ENCODE measurements at regions not wholly inside any gene's neighbourhood (a gene's known extent, or its start where the extent isn't known, plus 50 kb on each side); places are given as distances from the start of the nearest gene placed in this dataset.

GRCh38 chrX:9285342-9285771 lies 179.5 kb upstream of the TBL1X start:
- H3K79me2 ChIP-seq (ENCODE audit: insufficient read depth, low read length), result no peaks in the 10 kb centered on the region
- no peaks in the 10 kb centered on the region for H4K20me1 ChIP-seq (ENCODE audit: insufficient read depth, low read length)
- TF ChIP-seq EZH2 (IDR thresholded peaks at IDR 0.05; ENCODE audit: borderline replicate concordance, low read depth, low read length, severe bottlenecking) (no peak), CTCF (IDR thresholded peaks at IDR 0.05; ENCODE audit: borderline replicate concordance, extremely low read depth, low read length, poor library complexity, severe bottlenecking) (no peak)
- no peak overlapping the region for H2AFZ ChIP-seq (ENCODE audit: low read depth, low read length)
- no peak overlapping the region for H3K4me2 ChIP-seq (ENCODE audit: insufficient read depth, low read length)
- peaks cover 23% of the 10 kb centered on the region for H3K4me1 ChIP-seq (ENCODE audit: insufficient read depth, low read length)
- no peaks in the 10 kb centered on the region for H3K36me3 ChIP-seq (ENCODE audit: insufficient read depth, low read length)
- H3K9ac ChIP-seq (ENCODE audit: low read depth, low read length), result no peak overlapping the region
- ATAC-seq (ENCODE audit: insufficient read depth, low read depth), result no peak
- H3K4me3 ChIP-seq (ENCODE audit: low read depth in 1 of 2, low read length in 2 of 2), result no peak overlapping the region
- no peak overlapping the region for H3K27ac ChIP-seq (ENCODE audit: low read length)
- no peaks in the 10 kb centered on the region for H3K9me3 ChIP-seq (ENCODE audit: insufficient read depth, low read length, severe bottlenecking)
- H3K27me3 ChIP-seq (ENCODE audit: insufficient read depth, low read length, poor library complexity), result no peaks in the 10 kb centered on the region
- no peak for DNase-seq

GRCh38 chrX:9286234-9286633 lies 178.6 kb upstream of the TBL1X start:
- ATAC-seq (ENCODE audit: insufficient read depth, low read depth), result no peak

GRCh38 chrX:9291629-9292028 lies 173.2 kb upstream of the TBL1X start:
- Histone ChIP-seq H4K20me1 (ENCODE audit: insufficient read depth, low read length) (no peaks in the 10 kb centered on the region), H3K4me1 (ENCODE audit: insufficient read depth, low read length) (no peaks in the 10 kb centered on the region), H3K9ac (ENCODE audit: low read depth, low read length) (no peak overlapping the region), H3K79me2 (ENCODE audit: insufficient read depth, low read length) (no peaks in the 10 kb centered on the region), H3K36me3 (ENCODE audit: insufficient read depth, low read length) (no peaks in the 10 kb centered on the region), H3K9me3 (ENCODE audit: insufficient read depth, low read length, severe bottlenecking) (no peaks in the 10 kb centered on the region), H3K4me2 (ENCODE audit: insufficient read depth, low read length) (no peak overlapping the region), H3K4me3 (ENCODE audit: low read depth in 1 of 2, low read length in 2 of 2) (no peak overlapping the region), H2AFZ (ENCODE audit: low read depth, low read length) (no peak overlapping the region), H3K27me3 (ENCODE audit: insufficient read depth, low read length, poor library complexity) (no peaks in the 10 kb centered on the region), H3K27ac (ENCODE audit: low read length) (no peak overlapping the region)
- DNase-seq (no peak), ATAC-seq (ENCODE audit: insufficient read depth, low read depth) (no peak)
- TF ChIP-seq CTCF (IDR thresholded peaks at IDR 0.05; ENCODE audit: borderline replicate concordance, extremely low read depth, low read length, poor library complexity, severe bottlenecking) (no peak), EZH2 (IDR thresholded peaks at IDR 0.05; ENCODE audit: borderline replicate concordance, low read depth, low read length, severe bottlenecking) (no peak)

More at GRCh38 chrX:9286234-9286633, 178.6 kb upstream of the TBL1X start:
- Histone ChIP-seq H3K9me3 (ENCODE audit: insufficient read depth, low read length, severe bottlenecking) (no peaks in the 10 kb centered on the region), H3K4me2 (ENCODE audit: insufficient read depth, low read length) (no peak overlapping the region), H3K79me2 (ENCODE audit: insufficient read depth, low read length) (no peaks in the 10 kb centered on the region), H4K20me1 (ENCODE audit: insufficient read depth, low read length) (no peaks in the 10 kb centered on the region), H3K9ac (ENCODE audit: low read depth, low read length) (no peak overlapping the region), H3K27ac (ENCODE audit: low read length) (no peak overlapping the region), H3K27me3 (ENCODE audit: insufficient read depth, low read length, poor library complexity) (no peaks in the 10 kb centered on the region), H3K4me3 (ENCODE audit: low read depth in 1 of 2, low read length in 2 of 2) (no peak overlapping the region), H3K36me3 (ENCODE audit: insufficient read depth, low read length) (no peaks in the 10 kb centered on the region), H2AFZ (ENCODE audit: low read depth, low read length) (no peak overlapping the region), H3K4me1 (ENCODE audit: insufficient read depth, low read length) (peaks cover 22% of the 10 kb centered on the region)
- DNase-seq, result no peak
- TF ChIP-seq CTCF (IDR thresholded peaks at IDR 0.05; ENCODE audit: borderline replicate concordance, extremely low read depth, low read length, poor library complexity, severe bottlenecking) (no peak), EZH2 (IDR thresholded peaks at IDR 0.05; ENCODE audit: borderline replicate concordance, low read depth, low read length, severe bottlenecking) (no peak)

GRCh38 chrX:9293051-9293496 lies 171.8 kb upstream of the TBL1X start:
- no peak overlapping the region for H3K27ac ChIP-seq (ENCODE audit: low read length)
- H3K4me3 ChIP-seq (ENCODE audit: low read depth in 1 of 2, low read length in 2 of 2), result no peak overlapping the region
- no peak overlapping the region for H3K4me2 ChIP-seq (ENCODE audit: insufficient read depth, low read length)
- H3K9me3 ChIP-seq (ENCODE audit: insufficient read depth, low read length, severe bottlenecking), result no peaks in the 10 kb centered on the region
- no peaks in the 10 kb centered on the region for H3K36me3 ChIP-seq (ENCODE audit: insufficient read depth, low read length)
- ATAC-seq (ENCODE audit: insufficient read depth, low read depth) (no peak), DNase-seq (no peak)
- H3K4me1 ChIP-seq (ENCODE audit: insufficient read depth, low read length), result no peaks in the 10 kb centered on the region
- no peak overlapping the region for H2AFZ ChIP-seq (ENCODE audit: low read depth, low read length)
- TF ChIP-seq EZH2 (IDR thresholded peaks at IDR 0.05; ENCODE audit: borderline replicate concordance, low read depth, low read length, severe bottlenecking) (no peak), CTCF (IDR thresholded peaks at IDR 0.05; ENCODE audit: borderline replicate concordance, extremely low read depth, low read length, poor library complexity, severe bottlenecking) (no peak)
- no peaks in the 10 kb centered on the region for H4K20me1 ChIP-seq (ENCODE audit: insufficient read depth, low read length)
- H3K27me3 ChIP-seq (ENCODE audit: insufficient read depth, low read length, poor library complexity), result no peaks in the 10 kb centered on the region
- no peak overlapping the region for H3K9ac ChIP-seq (ENCODE audit: low read depth, low read length)
- H3K79me2 ChIP-seq (ENCODE audit: insufficient read depth, low read length), result no peaks in the 10 kb centered on the region
